Naive thymus-derived CD8-positive, alpha-beta T cell (primary cell): ENCODE measurements at regions not wholly inside any gene's neighbourhood (a gene's known extent, or its start where the extent isn't known, plus 50 kb on each side); places are given as distances from the start of the nearest gene placed in this dataset.
A peak's percentile ranks its signal among the peaks of the same experiment; 100 is the strongest.
"Not testable (repeated sequence)": the region's sequence is repeated elsewhere in the genome, so short reads cannot be mapped to it uniquely, and the experiment has no call there.

Experiments used
- ATAC-seq, 2 donors: fragments of 150-1000 bp; cut with Tn5 transposase in 1 of 2; sonication (Bioruptor Pico), chemical (Tn5 transposase) in 1 of 2; 1 replicate in 1 of 2; 2 replicates in 1 of 2; pipeline ENCODE4 v1.10.0; 2021; ENCODE audit warnings: mild to moderate bottlenecking in 2 of 2, moderate library complexity in 2 of 2
- POLR2A ChIA-PET: fragments of 350-600 bp; sonication (Branson Sonifier 250); formaldehyde crosslinking; loops from one replicate; lab custom pipeline; 2021; ENCODE audit warnings: antibody characterized with exemption; lab: Charles Lee
- DNase-seq, 10 donors: peaks; one replicate each; pipeline versions ENCODE4 v3.0.0 to v3.0.0-alpha.2; 2020 to 2022
- H3K27ac Mint-ChIP-seq, 10 donors: one replicate each; pipeline ENCODE4 v1.8.0; 2020 to 2022; ENCODE audit warnings: mild to moderate bottlenecking in 10 of 10, mixed read lengths in 10 of 10, moderate library complexity in 4 of 10, inconsistent platforms in 1 of 10
- H3K27me3 Mint-ChIP-seq, 5 donors: one replicate each; pipeline ENCODE4 v1.8.0; 2021 to 2022; ENCODE audit warnings: mixed read lengths in 5 of 5
- H3K36me3 Mint-ChIP-seq, 3 donors: one replicate each; pipeline ENCODE4 v1.8.0; 2020 to 2022; ENCODE audit warnings: mixed read lengths in 3 of 3, mild to moderate bottlenecking in 2 of 3, inconsistent platforms in 1 of 3
- H3K4me1 Mint-ChIP-seq, 4 donors: one replicate each; pipeline ENCODE4 v1.8.0; 2021 to 2022; ENCODE audit warnings: mixed read lengths in 4 of 4
- H3K4me3 Mint-ChIP-seq, 10 donors: one replicate each; pipeline ENCODE4 v1.8.0; 2020 to 2022; ENCODE audit warnings: mild to moderate bottlenecking in 10 of 10, mixed read lengths in 10 of 10, moderate library complexity in 6 of 10, inconsistent platforms in 1 of 10
- H3K9me3 Mint-ChIP-seq, 9 donors: one replicate each; pipeline ENCODE4 v1.8.0; 2020 to 2022; ENCODE audit warnings: mixed read lengths in 9 of 9, mild to moderate bottlenecking in 3 of 9, inconsistent platforms in 1 of 9, moderate library complexity in 1 of 9

GRCh38 chr2:149783284-149783683 is 195.7 kb upstream of the MMADHC start:
- no peak for ATAC-seq
- Mint-ChIP-seq H3K27ac (no peak overlapping the region), H3K4me1 (no peaks in the 10 kb centered on the region), H3K4me3 (no peak overlapping the region), H3K27me3 (peaks cover 0 to 8% (median 0%) of the 10 kb centered on the region in 5 donors), H3K36me3 (no peaks in the 10 kb centered on the region), H3K9me3 (peaks cover 0 to 24% (median 5%) of the 10 kb centered on the region in 9 donors)
- POLR2A ChIA-PET: no interaction called here
- no peak for DNase-seq

- DNase-seq (no peak), ATAC-seq (no peak)
- Mint-ChIP-seq H3K36me3 (no peaks in the 10 kb centered on the region), H3K27ac (no peak overlapping the region), H3K9me3 (peaks cover 0 to 18% (median 4%) of the 10 kb centered on the region in 9 donors), H3K4me3 (no peak overlapping the region), H3K27me3 (peaks cover 0 to 2% (median 0%) of the 10 kb centered on the region in 5 donors), H3K4me1 (no peaks in the 10 kb centered on the region)
- POLR2A ChIA-PET: no interaction called here
Measured at GRCh38 chr2:149782572-149782971, 195.0 kb upstream of the MMADHC start.

GRCh38 chr2:149781263-149781808 is 193.8 kb upstream of the MMADHC start:
- Mint-ChIP-seq H3K4me3 (no peak overlapping the region), H3K27ac (no peak overlapping the region), H3K36me3 (no peaks in the 10 kb centered on the region), H3K9me3 (peaks cover 0 to 12% (median 4%) of the 10 kb centered on the region in 9 donors), H3K4me1 (no peaks in the 10 kb centered on the region), H3K27me3 (peaks cover 0 to 2% (median 0%) of the 10 kb centered on the region in 5 donors)
- no peak for ATAC-seq
- POLR2A ChIA-PET: no interaction called here
- DNase-seq: no peak

- Mint-ChIP-seq H3K27ac (no peak overlapping the region), H3K9me3 (peaks cover 0 to 5% (median 0%) of the 10 kb centered on the region in 9 donors), H3K4me1 (no peaks in the 10 kb centered on the region), H3K36me3 (no peaks in the 10 kb centered on the region), H3K27me3 (peaks cover 0 to 4% (median 0%) of the 10 kb centered on the region in 5 donors), H3K4me3 (no peak overlapping the region)
- ATAC-seq (no peak), DNase-seq (no peak)
- POLR2A ChIA-PET: no interaction called here
Measured at GRCh38 chr2:149773006-149773405, 185.4 kb upstream of the MMADHC start.

- Mint-ChIP-seq H3K27ac (peak overlapping the region in 1 of 10 donors; percentile 4), H3K9me3 (peaks cover 0 to 4% (median 0%) of the 10 kb centered on the region in 9 donors), H3K4me3 (no peak overlapping the region), H3K4me1 (no peaks in the 10 kb centered on the region), H3K36me3 (no peaks in the 10 kb centered on the region), H3K27me3 (peaks cover 0 to 4% (median 0%) of the 10 kb centered on the region in 5 donors)
- no peak for ATAC-seq
- POLR2A ChIA-PET: no interaction called here
- DNase-seq: no peak
Measured at GRCh38 chr2:149768320-149768799, 180.8 kb upstream of the MMADHC start.

- ATAC-seq (no peak), DNase-seq (no peak)
- H3K4me1 Mint-ChIP-seq: no peaks in the 10 kb centered on the region
- H3K36me3 Mint-ChIP-seq: no peaks in the 10 kb centered on the region
- POLR2A ChIA-PET: no interaction called here
- peaks cover 0 to 4% (median 0%) of the 10 kb centered on the region in 5 donors for H3K27me3 Mint-ChIP-seq
- H3K9me3 Mint-ChIP-seq: peaks cover 0 to 11% (median 0%) of the 10 kb centered on the region in 9 donors
- no peak overlapping the region for H3K27ac Mint-ChIP-seq
- no peak overlapping the region for H3K4me3 Mint-ChIP-seq
Measured at GRCh38 chr2:149767516-149767974, 180.0 kb upstream of the MMADHC start.

GRCh38 chr2:149766339-149766738 is 178.8 kb upstream of the MMADHC start:
- Mint-ChIP-seq H3K36me3 (no peaks in the 10 kb centered on the region), H3K9me3 (peaks cover 0 to 11% (median 2%) of the 10 kb centered on the region in 9 donors), H3K27me3 (peaks cover 0 to 3% (median 0%) of the 10 kb centered on the region in 5 donors), H3K4me1 (no peaks in the 10 kb centered on the region), H3K4me3 (no peak overlapping the region), H3K27ac (no peak overlapping the region)
- DNase-seq (no peak), ATAC-seq (no peak)
- POLR2A ChIA-PET: no interaction called here

- ATAC-seq (no peak), DNase-seq (no peak)
- H3K4me1 Mint-ChIP-seq: no peaks in the 10 kb centered on the region
- H3K4me3 Mint-ChIP-seq: no peak overlapping the region
- H3K36me3 Mint-ChIP-seq: no peaks in the 10 kb centered on the region
- H3K9me3 Mint-ChIP-seq: peaks cover 0 to 11% (median 2%) of the 10 kb centered on the region in 9 donors
- no peak overlapping the region for H3K27ac Mint-ChIP-seq
- peaks cover 0 to 2% (median 0%) of the 10 kb centered on the region in 5 donors for H3K27me3 Mint-ChIP-seq
- POLR2A ChIA-PET: no interaction called here
Measured at GRCh38 chr2:149765636-149766035, 178.1 kb upstream of the MMADHC start.

- H3K9me3 Mint-ChIP-seq: peaks cover 0 to 11% (median 2%) of the 10 kb centered on the region in 9 donors
- no peaks in the 10 kb centered on the region for H3K27me3 Mint-ChIP-seq
- POLR2A ChIA-PET: no interaction called here
- no peak overlapping the region for H3K4me3 Mint-ChIP-seq
- H3K4me1 Mint-ChIP-seq: no peaks in the 10 kb centered on the region
- DNase-seq: no peak
- no peaks in the 10 kb centered on the region for H3K36me3 Mint-ChIP-seq
- ATAC-seq: no peak
- H3K27ac Mint-ChIP-seq: peak overlapping the region in 1 of 10 donors; percentile 47
Measured at GRCh38 chr2:149765003-149765402, 177.4 kb upstream of the MMADHC start.

- H3K4me3 Mint-ChIP-seq: no peak overlapping the region
- H3K9me3 Mint-ChIP-seq: peaks cover 2 to 13% (median 9%) of the 10 kb centered on the region in 9 donors
- POLR2A ChIA-PET: no interaction called here
- H3K27me3 Mint-ChIP-seq: no peaks in the 10 kb centered on the region
- no peaks in the 10 kb centered on the region for H3K36me3 Mint-ChIP-seq
- DNase-seq (no peak), ATAC-seq (no peak)
- no peaks in the 10 kb centered on the region for H3K4me1 Mint-ChIP-seq
- no peak overlapping the region for H3K27ac Mint-ChIP-seq
Measured at GRCh38 chr2:149763358-149763757, 175.8 kb upstream of the MMADHC start.

- no peaks in the 10 kb centered on the region for H3K4me1 Mint-ChIP-seq
- ATAC-seq (no peak), DNase-seq (no peak)
- H3K36me3 Mint-ChIP-seq: no peaks in the 10 kb centered on the region
- no peaks in the 10 kb centered on the region for H3K27me3 Mint-ChIP-seq
- H3K27ac Mint-ChIP-seq: no peak overlapping the region
- POLR2A ChIA-PET: no interaction called here
- no peak overlapping the region for H3K4me3 Mint-ChIP-seq
- H3K9me3 Mint-ChIP-seq: peaks cover 2 to 19% (median 9%) of the 10 kb centered on the region in 9 donors
Measured at GRCh38 chr2:149761611-149762010, 174.0 kb upstream of the MMADHC start.

- H3K27ac Mint-ChIP-seq, ATAC-seq, POLR2A ChIA-PET, H3K4me3 Mint-ChIP-seq, H3K36me3 Mint-ChIP-seq, DNase-seq, H3K27me3 Mint-ChIP-seq, H3K4me1 Mint-ChIP-seq: not testable (repeated sequence)
- peaks cover 6 to 42% (median 20%) of the 10 kb centered on the region in 9 donors for H3K9me3 Mint-ChIP-seq
Measured at GRCh38 chr2:149759382-149759781, 171.8 kb upstream of the MMADHC start.

GRCh38 chr2:149754722-149755121 is 167.1 kb upstream of the MMADHC start:
- POLR2A ChIA-PET: not testable (repeated sequence)

GRCh38 chr2:149747456-149747855 is 159.9 kb upstream of the MMADHC start:
- peaks cover 0 to 9% (median 0%) of the 10 kb centered on the region in 9 donors for H3K9me3 Mint-ChIP-seq

More at GRCh38 chr2:149754722-149755121, 167.1 kb upstream of the MMADHC start:
- not testable (repeated sequence) for H3K36me3 Mint-ChIP-seq, H3K27ac Mint-ChIP-seq, ATAC-seq, H3K4me3 Mint-ChIP-seq, DNase-seq, H3K27me3 Mint-ChIP-seq, H3K4me1 Mint-ChIP-seq
- H3K9me3 Mint-ChIP-seq: peaks cover 7 to 44% (median 16%) of the 10 kb centered on the region in 9 donors

More at GRCh38 chr2:149747456-149747855, 159.9 kb upstream of the MMADHC start:
- Mint-ChIP-seq H3K4me3 (no peak overlapping the region), H3K4me1 (no peaks in the 10 kb centered on the region), H3K36me3 (no peaks in the 10 kb centered on the region), H3K27me3 (peaks cover 0 to 13% (median 2%) of the 10 kb centered on the region in 5 donors), H3K27ac (no peak overlapping the region)
- DNase-seq: no peak
- no peak for ATAC-seq
- POLR2A ChIA-PET: no interaction called here
